HCT116 (cell line): ENCODE measurements at regions not wholly inside any gene's neighbourhood (a gene's known extent, or its start where the extent isn't known, plus 50 kb on each side); places are given as distances from the start of the nearest gene placed in this dataset.

Source experiments
- ATAC-seq: fragments of 200-7000 bp; cut with Tn5 transposase; 2 replicates; pipeline ENCODE4 v1.9.1; 2020; ENCODE audit warnings: mild to moderate bottlenecking, moderate library complexity
- BruUV-seq: library from RNA; stranded (reverse); fragments of 400-500 nt; replicated peaks from 2 replicates; lab custom pipeline; 2021; lab: Mats Ljungman, UMichigan
- CTCF ChIA-PET: fragments of 300-600 bp; sonication (Branson Sonifier 250); formaldehyde crosslinking; loops from one replicate; lab custom pipeline; 2021; ENCODE audit warnings: antibody characterized with exemption; lab: Charles Lee
- POLR2A ChIA-PET: fragments of 300-600, 350-600 bp; sonication (Branson Sonifier 250); formaldehyde crosslinking; loops from one replicate; lab custom pipeline; 2021; ENCODE audit warnings: antibody characterized with exemption; lab: Charles Lee
- RAD21 ChIA-PET, 2 experiments: fragments of 300-600 bp; sonication (Branson Sonifier 250); formaldehyde crosslinking; loops; one replicate each; lab custom pipeline; 2023; ENCODE audit warnings: low total read pairs in 2 of 2; ENCODE audit not compliant: uncharacterized antibody in 2 of 2, unreplicated experiment in 2 of 2, low non-redundant PET in 1 of 2; lab: Charles Lee
- DNase-seq: peaks from one replicate; pipeline ENCODE4 v3.0.0-alpha.2; 2010; ENCODE audit warnings: low read depth, low spot score
- H2AFZ ChIP-seq: fragments of 200-600 bp; shearing (Covaris generic), sonication (generic); 2 replicates; pipeline ENCODE4 v1.6.1; 2017; ENCODE audit warnings: low read depth, mixed run types, mixed read lengths, antibody characterized with exemption, low read length; ENCODE audit not compliant: poor library complexity, severe bottlenecking
- H3K27ac ChIP-seq: 2 replicates; pipeline ENCODE4 v1.5.1; 2012; ENCODE audit warnings: low read depth, low read length
- H3K27me3 ChIP-seq: fragments of 200-600 bp; sonication (generic); 2 replicates; pipeline ENCODE4 v1.6.1; 2016; ENCODE audit warnings: mixed run types, low read length, mixed read lengths; ENCODE audit not compliant: insufficient read depth
- H3K36me3 ChIP-seq, 2 experiments: fragments of 200-500 bp in 1 of 2; fragments of 200-600 bp in 1 of 2; sonication (Bioruptor generic) in 1 of 2; sonication (generic) in 1 of 2; 2 replicates each; pipeline versions ENCODE4 v1.5.1 to v1.6.1; 2014 to 2016; ENCODE audit warnings: low read length in 2 of 2, inconsistent platforms in 1 of 2, mixed read lengths in 1 of 2, mixed run types in 1 of 2; ENCODE audit not compliant: insufficient read depth in 2 of 2, control insufficient read depth in 1 of 2
- H3K4me1 ChIP-seq, 2 experiments: fragments of 200-600 bp in 1 of 2; sonication (generic) in 1 of 2; 2 replicates each; pipeline versions ENCODE4 v1.5.1 to v1.6.1; 2012 to 2017; ENCODE audit warnings: low read length in 2 of 2, inconsistent platforms in 1 of 2, mild to moderate bottlenecking in 1 of 2, mixed read lengths in 1 of 2, mixed run types in 1 of 2, moderate library complexity in 1 of 2; ENCODE audit not compliant: insufficient read depth in 2 of 2, control insufficient read depth in 1 of 2
- H3K4me2 ChIP-seq: fragments of 200-600 bp; sonication (generic); 2 replicates; pipeline ENCODE4 v1.6.1; 2017; ENCODE audit warnings: mixed run types, low read length, mixed read lengths
- H3K4me3 ChIP-seq, 2 experiments: fragments of 200-600 bp in 1 of 2; sonication (generic) in 1 of 2; replicated peaks in 1 of 2; 2 replicates each; pipeline ENCODE4 v1.5.1; 2011 to 2016; ENCODE audit warnings: low read length in 2 of 2, control low read depth in 1 of 2, low read depth in 1 of 2, mild to moderate bottlenecking in 1 of 2, mixed read lengths in 1 of 2, mixed run types in 1 of 2
- H3K79me2 ChIP-seq: fragments of 200-600 bp; sonication (generic); 2 replicates; pipeline ENCODE4 v1.6.1; 2017; ENCODE audit warnings: mild to moderate bottlenecking, mixed run types, low read length, moderate library complexity, mixed read lengths; ENCODE audit not compliant: insufficient read depth
- H3K9ac ChIP-seq: fragments of 200-600 bp; sonication (generic); 2 replicates; pipeline ENCODE4 v1.6.1; 2016; ENCODE audit warnings: low read length, mixed read lengths
- H3K9me2 ChIP-seq: fragments of 200-600 bp; sonication (generic), shearing (Covaris generic); 2 replicates; pipeline ENCODE4 v1.6.1; 2017; ENCODE audit warnings: mixed run types, mild to moderate bottlenecking, moderate library complexity; ENCODE audit not compliant: insufficient read depth
- H3K9me3 ChIP-seq, 2 experiments: fragments of 200-500 bp in 1 of 2; fragments of 200-600 bp in 1 of 2; sonication (Bioruptor generic) in 1 of 2; sonication (generic) in 1 of 2; 2 replicates each; pipeline ENCODE4 v1.6.1; 2014 to 2017; ENCODE audit warnings: low read length in 2 of 2, mixed read lengths in 2 of 2, inconsistent platforms in 1 of 2, low read depth in 1 of 2, mild to moderate bottlenecking in 1 of 2, mixed run types in 1 of 2, moderate library complexity in 1 of 2; ENCODE audit not compliant: control insufficient read depth in 1 of 2, insufficient read depth in 1 of 2
- H4K20me1 ChIP-seq: fragments of 200-600 bp; sonication (generic), shearing (Covaris generic); 2 replicates; pipeline ENCODE4 v1.6.1; 2017; ENCODE audit warnings: mixed run types, mild to moderate bottlenecking, moderate library complexity; ENCODE audit not compliant: insufficient read depth
- EGR1 ChIP-seq: IDR thresholded peaks from 2 replicates; pipeline ENCODE4 v1.6.1; 2012; ENCODE audit warnings: low read depth
- ELF1 ChIP-seq: IDR thresholded peaks from 2 replicates; pipeline ENCODE4 v1.6.1; 2012; ENCODE audit warnings: low read depth, borderline replicate concordance
- POLR2A ChIP-seq: IDR thresholded peaks from 2 replicates; pipeline ENCODE4 v1.7.0; 2011; ENCODE audit warnings: borderline replicate concordance; ENCODE audit not compliant: insufficient read depth, insufficient read length; ENCODE audit errors: extremely low read depth
- TCF7L2 ChIP-seq: IDR thresholded peaks from 2 replicates; pipeline ENCODE4 v1.7.0; 2011; ENCODE audit warnings: borderline replicate concordance, inconsistent platforms; ENCODE audit not compliant: insufficient read depth, insufficient read length; ENCODE audit errors: extremely low read depth
- ZNF274 ChIP-seq: fragments of 200-500 bp; sonication (Bioruptor generic); IDR thresholded peaks from 2 replicates; pipeline ENCODE4 v1.6.1; 2014; ENCODE audit warnings: mild to moderate bottlenecking, low read depth, low read length, inconsistent platforms
- intact Hi-C: fragments of 100-400 bp; cut with micrococcal nuclease; formaldehyde crosslinking; loops from 2 replicates; pipeline ENCODE4 v1.10.0; 2022
- TF ChIP-seq, protein P1 (sequence below): IDR thresholded peaks from 2 replicates; pipeline ENCODE4 v1.6.1; 2012
- TF ChIP-seq, protein P2 (sequence below), 3 experiments: fragments of 200-600 bp in 1 of 3; sonication (generic) in 1 of 3; IDR thresholded peaks in 2 of 3; conservative IDR thresholded peaks in 1 of 3; 2 replicates each; pipeline ENCODE4 v1.5.1; 2012 to 2017; ENCODE audit warnings: low read depth in 2 of 3, low read length in 2 of 3, antibody characterized with exemption in 1 of 3, borderline replicate concordance in 1 of 3, control low read depth in 1 of 3, mild to moderate bottlenecking in 1 of 3, mixed read lengths in 1 of 3, mixed run types in 1 of 3, moderate library complexity in 1 of 3; ENCODE audit not compliant: insufficient read depth in 1 of 3
- TF ChIP-seq, protein P3 (sequence below): IDR thresholded peaks from 2 replicates; pipeline ENCODE4 v1.6.1; 2012
- TF ChIP-seq, protein P4 (sequence below): IDR thresholded peaks from 2 replicates; pipeline ENCODE4 v1.6.1; 2012; ENCODE audit warnings: low read depth

DNA sequence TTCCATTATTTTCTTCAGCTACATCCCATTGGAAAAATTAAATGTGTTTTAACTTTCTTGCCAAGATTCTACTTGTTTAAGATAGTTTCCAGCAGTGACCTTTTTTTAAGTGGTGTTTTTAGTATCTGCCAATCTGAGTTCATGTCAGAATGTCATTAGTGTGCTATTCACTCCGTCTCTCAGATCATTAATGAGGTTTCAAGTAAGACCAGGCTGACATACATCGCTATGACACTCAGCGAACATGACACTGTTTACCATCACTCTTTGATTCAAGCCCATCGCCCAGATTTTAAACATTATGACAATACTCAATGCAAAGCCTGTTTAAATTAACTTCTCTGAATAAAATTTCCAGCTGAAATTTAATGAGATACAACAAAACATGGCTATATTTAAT, 272.0 kb upstream of the KYNU start:
- ChIA-PET RAD21 (no interaction called here), POLR2A (no interaction called here), CTCF (no interaction called here)
- Histone ChIP-seq H3K9ac (no peak overlapping the region), H3K4me2 (no peak overlapping the region), H3K9me3 (no peaks in the 10 kb centered on the region), H3K9me2 (no peaks in the 10 kb centered on the region), H3K36me3 (no peaks in the 10 kb centered on the region), H3K27me3 (no peaks in the 10 kb centered on the region), H3K4me1 (no peaks in the 10 kb centered on the region), H4K20me1 (no peaks in the 10 kb centered on the region), H2AFZ (no peak overlapping the region), H3K79me2 (no peaks in the 10 kb centered on the region), H3K27ac (no peak overlapping the region), H3K4me3 (no peak overlapping the region)
- intact Hi-C loops = no loop called here
- TF ChIP-seq, protein P1, sequence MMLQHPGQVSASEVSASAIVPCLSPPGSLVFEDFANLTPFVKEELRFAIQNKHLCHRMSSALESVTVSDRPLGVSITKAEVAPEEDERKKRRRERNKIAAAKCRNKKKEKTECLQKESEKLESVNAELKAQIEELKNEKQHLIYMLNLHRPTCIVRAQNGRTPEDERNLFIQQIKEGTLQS = no peak
- TF ChIP-seq, protein P2, sequence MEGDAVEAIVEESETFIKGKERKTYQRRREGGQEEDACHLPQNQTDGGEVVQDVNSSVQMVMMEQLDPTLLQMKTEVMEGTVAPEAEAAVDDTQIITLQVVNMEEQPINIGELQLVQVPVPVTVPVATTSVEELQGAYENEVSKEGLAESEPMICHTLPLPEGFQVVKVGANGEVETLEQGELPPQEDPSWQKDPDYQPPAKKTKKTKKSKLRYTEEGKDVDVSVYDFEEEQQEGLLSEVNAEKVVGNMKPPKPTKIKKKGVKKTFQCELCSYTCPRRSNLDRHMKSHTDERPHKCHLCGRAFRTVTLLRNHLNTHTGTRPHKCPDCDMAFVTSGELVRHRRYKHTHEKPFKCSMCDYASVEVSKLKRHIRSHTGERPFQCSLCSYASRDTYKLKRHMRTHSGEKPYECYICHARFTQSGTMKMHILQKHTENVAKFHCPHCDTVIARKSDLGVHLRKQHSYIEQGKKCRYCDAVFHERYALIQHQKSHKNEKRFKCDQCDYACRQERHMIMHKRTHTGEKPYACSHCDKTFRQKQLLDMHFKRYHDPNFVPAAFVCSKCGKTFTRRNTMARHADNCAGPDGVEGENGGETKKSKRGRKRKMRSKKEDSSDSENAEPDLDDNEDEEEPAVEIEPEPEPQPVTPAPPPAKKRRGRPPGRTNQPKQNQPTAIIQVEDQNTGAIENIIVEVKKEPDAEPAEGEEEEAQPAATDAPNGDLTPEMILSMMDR (IDR thresholded peaks at IDR 0.05 in 2 of 3, conservative IDR thresholded peaks at IDR 0.05 in 1 of 3; ENCODE audit: borderline replicate concordance in 1 of 3, insufficient read depth in 1 of 3, low read depth in 2 of 3, low read length in 2 of 3) = no peak
- TF ChIP-seq, protein P3, sequence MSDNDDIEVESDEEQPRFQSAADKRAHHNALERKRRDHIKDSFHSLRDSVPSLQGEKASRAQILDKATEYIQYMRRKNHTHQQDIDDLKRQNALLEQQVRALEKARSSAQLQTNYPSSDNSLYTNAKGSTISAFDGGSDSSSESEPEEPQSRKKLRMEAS = no peak
- TF ChIP-seq ELF1 (no peak), ZNF274 (no peak), TCF7L2 (no peak), EGR1 (no peak), POLR2A (no peak)
- TF ChIP-seq, protein P4, sequence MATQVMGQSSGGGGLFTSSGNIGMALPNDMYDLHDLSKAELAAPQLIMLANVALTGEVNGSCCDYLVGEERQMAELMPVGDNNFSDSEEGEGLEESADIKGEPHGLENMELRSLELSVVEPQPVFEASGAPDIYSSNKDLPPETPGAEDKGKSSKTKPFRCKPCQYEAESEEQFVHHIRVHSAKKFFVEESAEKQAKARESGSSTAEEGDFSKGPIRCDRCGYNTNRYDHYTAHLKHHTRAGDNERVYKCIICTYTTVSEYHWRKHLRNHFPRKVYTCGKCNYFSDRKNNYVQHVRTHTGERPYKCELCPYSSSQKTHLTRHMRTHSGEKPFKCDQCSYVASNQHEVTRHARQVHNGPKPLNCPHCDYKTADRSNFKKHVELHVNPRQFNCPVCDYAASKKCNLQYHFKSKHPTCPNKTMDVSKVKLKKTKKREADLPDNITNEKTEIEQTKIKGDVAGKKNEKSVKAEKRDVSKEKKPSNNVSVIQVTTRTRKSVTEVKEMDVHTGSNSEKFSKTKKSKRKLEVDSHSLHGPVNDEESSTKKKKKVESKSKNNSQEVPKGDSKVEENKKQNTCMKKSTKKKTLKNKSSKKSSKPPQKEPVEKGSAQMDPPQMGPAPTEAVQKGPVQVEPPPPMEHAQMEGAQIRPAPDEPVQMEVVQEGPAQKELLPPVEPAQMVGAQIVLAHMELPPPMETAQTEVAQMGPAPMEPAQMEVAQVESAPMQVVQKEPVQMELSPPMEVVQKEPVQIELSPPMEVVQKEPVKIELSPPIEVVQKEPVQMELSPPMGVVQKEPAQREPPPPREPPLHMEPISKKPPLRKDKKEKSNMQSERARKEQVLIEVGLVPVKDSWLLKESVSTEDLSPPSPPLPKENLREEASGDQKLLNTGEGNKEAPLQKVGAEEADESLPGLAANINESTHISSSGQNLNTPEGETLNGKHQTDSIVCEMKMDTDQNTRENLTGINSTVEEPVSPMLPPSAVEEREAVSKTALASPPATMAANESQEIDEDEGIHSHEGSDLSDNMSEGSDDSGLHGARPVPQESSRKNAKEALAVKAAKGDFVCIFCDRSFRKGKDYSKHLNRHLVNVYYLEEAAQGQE = no peak
- ATAC-seq (no peak), DNase-seq (no peak)
- BruUV-seq = no TSS peak
